Stomach (tissue), 8 donors: ENCODE measurements at regions not wholly inside any gene's neighbourhood (a gene's known extent, or its start where the extent isn't known, plus 50 kb on each side); places are given as distances from the start of the nearest gene placed in this dataset.

ENCODE experiments used
- DNase-seq, 2 donors: peaks; one replicate each; pipeline versions ENCODE4 v3.0.0 to v3.0.0-alpha.2; 2013 to 2019
- H3K27ac ChIP-seq, 5 donors: fragments of 200-600 bp in 4 of 5; sonication (generic) in 4 of 5; one replicate each; pipeline ENCODE4 v1.5.1; 2013 to 2019; ENCODE audit warnings: mild to moderate bottlenecking in 1 of 5, moderate library complexity in 1 of 5
- H3K27me3 ChIP-seq, 3 donors: fragments of 200-600 bp; sonication (generic); one replicate each; pipeline ENCODE4 v1.5.1; 2017 to 2019; ENCODE audit warnings: mixed run types in 1 of 3
- H3K36me3 ChIP-seq, 4 donors: fragments of 200-600 bp; sonication (generic); 1 replicate in 3 of 4; 2 replicates in 1 of 4; pipeline ENCODE4 v1.5.1; 2016 to 2019
- H3K4me1 ChIP-seq, 4 donors: fragments of 200-600 bp; sonication (generic); one replicate each; pipeline ENCODE4 v1.5.1; 2016 to 2019
- H3K4me3 ChIP-seq, 4 donors: fragments of 200-600 bp; sonication (generic) in 3 of 4; one replicate each; pipeline ENCODE4 v1.5.1; 2016 to 2019; ENCODE audit warnings: mild to moderate bottlenecking in 1 of 4
- H3K9me3 ChIP-seq, 4 donors: fragments of 200-600 bp; sonication (generic); one replicate each; pipeline ENCODE4 v1.5.1; 2016 to 2019
- EP300 ChIP-seq: sonication (generic); formaldehyde crosslinking; IDR thresholded peaks from one replicate; pipeline ENCODE4 v1.6.1; 2017; ENCODE audit warnings: antibody characterized with exemption
- POLR2A ChIP-seq, 4 donors: fragments of 450-650 bp; IDR thresholded peaks; one replicate each; pipeline ENCODE4 v1.6.1; 2016; ENCODE audit warnings: antibody characterized with exemption in 4 of 4, control low read depth in 2 of 4, mild to moderate bottlenecking in 1 of 4, moderate library complexity in 1 of 4
- POLR2AphosphoS5 ChIP-seq, 3 donors: sonication (generic); formaldehyde crosslinking; IDR thresholded peaks; one replicate each; pipeline ENCODE4 v1.6.1; 2016; ENCODE audit warnings: antibody characterized with exemption in 3 of 3
- WGBS, 5 donors: extraction: QIAGEN DNeasy Blood & Tissue Kit in 3 of 5; methylation state at CpG; one replicate each; pipeline versions ENCODE4 v1.1.5 to v1.1.7; 2013 to 2018; 5-methylcytosine and 5-hydroxymethylcytosine counted together
- intact Hi-C: fragments of 100-400 bp; cut with DNase I; formaldehyde crosslinking; loops from one replicate; pipeline ENCODE4 v1.15.1; 2023; ENCODE audit warnings: low total_unique reads
- TF ChIP-seq, protein P1 (sequence below), 7 experiments: fragments of 450-650 bp in 4 of 7; fragments of 200-600 bp in 3 of 7; sonication (generic) in 3 of 7; IDR thresholded peaks; one replicate each; pipeline ENCODE4 v1.5.1; 2016 to 2019; ENCODE audit warnings: antibody characterized with exemption in 7 of 7, control low read depth in 2 of 7, mild to moderate bottlenecking in 1 of 7
- donor health status: healthy with polysubstance abuse.
- donor health status: Bipolar disorder and iron deficiency.
- donor health status: healthy.

DNA sequence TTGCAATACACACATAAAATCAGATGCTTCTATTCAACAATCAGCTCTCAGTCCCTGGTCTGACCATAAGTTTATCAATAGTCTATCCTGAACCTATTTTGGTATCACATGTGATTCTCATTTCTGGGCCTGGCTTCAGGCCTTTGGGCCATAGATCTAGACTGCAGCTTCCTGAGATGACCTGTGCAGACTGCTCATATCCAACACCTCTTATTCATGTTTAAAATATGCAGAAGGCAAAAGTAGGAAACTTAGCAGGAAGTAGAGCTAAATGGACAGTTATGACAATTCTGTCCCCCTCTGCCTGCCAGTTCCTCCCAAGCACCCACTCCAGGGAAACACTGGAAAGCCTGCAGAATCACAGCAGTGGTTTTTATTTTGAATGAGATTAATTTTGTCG lies 53.3 kb downstream of the C7orf25 start:
- WGBS, 5 donors = 88 to 97% (median 91%) methylated on average over 1 of the region's 1 CpG
- intact Hi-C loops = no loop called here
- DNase-seq = no peak
- TF ChIP-seq EP300 (no peak), POLR2A (IDR thresholded peaks at IDR 0.05) (no peak), POLR2AphosphoS5 (IDR thresholded peaks at IDR 0.05) (no peak)
- TF ChIP-seq, protein P1, sequence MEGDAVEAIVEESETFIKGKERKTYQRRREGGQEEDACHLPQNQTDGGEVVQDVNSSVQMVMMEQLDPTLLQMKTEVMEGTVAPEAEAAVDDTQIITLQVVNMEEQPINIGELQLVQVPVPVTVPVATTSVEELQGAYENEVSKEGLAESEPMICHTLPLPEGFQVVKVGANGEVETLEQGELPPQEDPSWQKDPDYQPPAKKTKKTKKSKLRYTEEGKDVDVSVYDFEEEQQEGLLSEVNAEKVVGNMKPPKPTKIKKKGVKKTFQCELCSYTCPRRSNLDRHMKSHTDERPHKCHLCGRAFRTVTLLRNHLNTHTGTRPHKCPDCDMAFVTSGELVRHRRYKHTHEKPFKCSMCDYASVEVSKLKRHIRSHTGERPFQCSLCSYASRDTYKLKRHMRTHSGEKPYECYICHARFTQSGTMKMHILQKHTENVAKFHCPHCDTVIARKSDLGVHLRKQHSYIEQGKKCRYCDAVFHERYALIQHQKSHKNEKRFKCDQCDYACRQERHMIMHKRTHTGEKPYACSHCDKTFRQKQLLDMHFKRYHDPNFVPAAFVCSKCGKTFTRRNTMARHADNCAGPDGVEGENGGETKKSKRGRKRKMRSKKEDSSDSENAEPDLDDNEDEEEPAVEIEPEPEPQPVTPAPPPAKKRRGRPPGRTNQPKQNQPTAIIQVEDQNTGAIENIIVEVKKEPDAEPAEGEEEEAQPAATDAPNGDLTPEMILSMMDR (IDR thresholded peaks at IDR 0.05) = no peak
- no peak overlapping the region for H3K27ac ChIP-seq
- H3K27me3 ChIP-seq = peaks cover 0 to 25% (median 0%) of the 10 kb centered on the region in 3 donors
- H3K4me3 ChIP-seq = no peak overlapping the region
- H3K9me3 ChIP-seq = peaks cover 0 to 3% (median 0%) of the 10 kb centered on the region in 4 donors
- H3K36me3 ChIP-seq = no peaks in the 10 kb centered on the region
- H3K4me1 ChIP-seq = peaks cover 0 to 13% (median 8%) of the 10 kb centered on the region in 4 donors

DNA sequence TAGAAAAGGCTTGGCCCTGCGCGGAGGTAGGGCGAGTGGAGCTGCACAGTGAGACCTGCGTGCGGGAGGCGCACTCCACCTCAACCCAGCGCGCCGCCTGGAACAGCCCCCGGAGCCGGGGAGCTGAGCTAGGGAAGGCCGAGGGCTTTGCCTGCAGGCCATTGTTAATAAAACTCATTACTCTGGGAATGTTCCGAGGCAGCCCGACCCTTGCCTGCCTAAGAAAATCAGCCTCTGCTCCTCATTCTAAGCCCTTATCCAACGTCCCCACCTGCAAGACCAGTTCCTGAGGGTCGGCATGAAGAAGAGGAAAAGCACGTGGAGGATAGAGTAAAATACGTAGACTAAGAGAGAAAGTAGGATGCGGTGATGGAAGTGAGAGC lies 55.3 kb downstream of the C7orf25 start:
- Histone ChIP-seq H3K4me1 (peaks cover 0 to 13% (median 8%) of the 10 kb centered on the region in 4 donors), H3K27me3 (peaks cover 0 to 25% (median 0%) of the 10 kb centered on the region in 3 donors), H3K4me3 (peak overlapping the region; percentile 39 to 49 (median 40)), H3K9me3 (no peaks in the 10 kb centered on the region), H3K36me3 (no peaks in the 10 kb centered on the region), H3K27ac (no peak overlapping the region)
- no peak for DNase-seq
- TF ChIP-seq POLR2A (IDR thresholded peaks at IDR 0.05) (no peak), POLR2AphosphoS5 (IDR thresholded peaks at IDR 0.05) (no peak), EP300 (no peak)
- TF ChIP-seq, protein P1 (IDR thresholded peaks at IDR 0.05) = no peak
- intact Hi-C loops = no loop called here
- 21 to 36% (median 31%) methylated on average over 19 of the region's 19 CpGs for WGBS, 5 donors

DNA sequence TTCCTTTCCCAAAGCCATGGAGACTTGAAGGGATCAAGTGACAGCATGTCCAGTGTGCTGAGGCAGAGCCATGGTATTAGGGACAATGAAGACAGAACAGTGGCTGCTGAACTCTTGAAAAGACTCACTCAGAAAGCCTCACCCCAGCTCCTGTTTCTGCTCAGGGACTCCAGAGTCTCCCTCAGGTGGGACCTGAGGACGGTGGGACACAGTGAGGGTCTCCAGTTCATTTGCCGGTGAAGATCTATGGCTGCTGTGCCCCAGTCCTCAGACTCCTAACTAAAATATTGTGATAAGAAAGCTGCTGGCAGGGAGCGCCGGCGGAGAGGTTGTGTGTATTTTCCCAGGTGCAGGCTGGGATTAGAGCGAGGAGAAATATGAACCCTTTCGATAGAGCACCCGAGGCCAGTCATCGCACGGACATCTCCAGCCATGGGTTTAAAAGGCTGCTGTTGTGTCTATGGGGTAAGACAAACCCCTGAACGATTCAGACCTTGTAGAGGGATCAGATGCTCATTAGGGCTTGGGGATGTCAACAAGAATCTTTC lies 57.2 kb downstream of the C7orf25 start:
- no peaks in the 10 kb centered on the region for H3K9me3 ChIP-seq
- TF ChIP-seq POLR2A (IDR thresholded peaks at IDR 0.05) (no peak), EP300 (no peak), POLR2AphosphoS5 (IDR thresholded peaks at IDR 0.05) (no peak)
- TF ChIP-seq, protein P1 (IDR thresholded peaks at IDR 0.05) = no peak
- intact Hi-C loops = no loop called here
- H3K4me1 ChIP-seq = peaks cover 0 to 13% (median 8%) of the 10 kb centered on the region in 4 donors
- H3K4me3 ChIP-seq = no peak overlapping the region
- WGBS, 5 donors = 46 to 79% (median 50%) methylated on average over 11 of the region's 11 CpGs
- no peaks in the 10 kb centered on the region for H3K36me3 ChIP-seq
- H3K27ac ChIP-seq = no peak overlapping the region
- H3K27me3 ChIP-seq = peaks cover 0 to 25% (median 0%) of the 10 kb centered on the region in 3 donors
- no peak for DNase-seq

DNA sequence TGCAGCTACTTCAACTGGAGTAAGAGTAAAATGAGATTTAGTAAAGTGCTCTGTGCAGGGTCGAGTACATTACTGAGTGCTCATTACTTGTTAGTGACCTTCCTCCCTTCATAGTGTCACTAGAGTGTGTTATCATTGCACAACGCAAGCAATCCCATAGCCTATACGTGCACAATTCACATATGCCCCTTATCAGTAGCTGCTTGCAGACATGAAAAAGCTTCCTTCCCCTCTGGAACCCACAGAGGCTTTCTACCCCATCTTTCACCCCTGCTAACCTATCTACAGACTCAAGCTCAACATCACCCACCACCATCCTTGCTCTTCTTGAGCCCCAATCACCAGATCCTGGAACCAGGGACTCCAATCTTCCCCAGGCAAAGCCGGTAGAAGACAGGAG lies 59.3 kb downstream of the C7orf25 start:
- Histone ChIP-seq H3K4me1 (peaks cover 0 to 13% (median 8%) of the 10 kb centered on the region in 4 donors), H3K4me3 (no peak overlapping the region), H3K27ac (no peak overlapping the region), H3K36me3 (no peaks in the 10 kb centered on the region), H3K27me3 (peaks cover 0 to 25% (median 0%) of the 10 kb centered on the region in 3 donors), H3K9me3 (no peaks in the 10 kb centered on the region)
- intact Hi-C loops = no loop called here
- 30 to 44% (median 36%) methylated on average over 4 of the region's 4 CpGs for WGBS, 5 donors
- DNase-seq = no peak
- TF ChIP-seq, protein P1 (IDR thresholded peaks at IDR 0.05) = no peak
